SIG-M5 (cell line): ENCODE measurements at regions not wholly inside any gene's neighbourhood (a gene's known extent, or its start where the extent isn't known, plus 50 kb on each side); places are given as distances from the start of the nearest gene placed in this dataset.
"Not testable (repeated sequence)": the region's sequence is repeated elsewhere in the genome, so short reads cannot be mapped to it uniquely, and the experiment has no call there.

Source experiments
- DNase-seq: peaks from one replicate; lab custom pipeline; 2025; lab: John Stamatoyannopoulos, UW

DNA sequence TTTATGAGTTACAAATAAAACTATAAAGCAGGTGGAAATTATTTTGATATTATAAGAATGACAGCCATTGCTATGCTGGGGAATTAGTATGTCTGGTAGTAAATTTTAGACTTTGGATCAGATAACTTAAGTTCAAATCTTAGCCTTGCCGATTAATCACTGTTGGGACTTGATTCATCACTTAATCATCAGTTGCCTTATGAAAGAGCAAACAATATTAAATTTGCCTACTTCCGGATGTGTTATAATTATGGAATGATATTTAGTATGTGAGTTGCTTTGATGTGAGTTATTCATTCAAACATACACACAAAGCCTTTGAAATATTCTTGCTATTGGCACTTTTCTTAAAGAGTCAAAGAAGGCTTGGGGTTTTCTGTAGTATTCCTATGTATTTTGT is 717.7 kb downstream of the BRINP1 start:
- no peak for DNase-seq

DNA sequence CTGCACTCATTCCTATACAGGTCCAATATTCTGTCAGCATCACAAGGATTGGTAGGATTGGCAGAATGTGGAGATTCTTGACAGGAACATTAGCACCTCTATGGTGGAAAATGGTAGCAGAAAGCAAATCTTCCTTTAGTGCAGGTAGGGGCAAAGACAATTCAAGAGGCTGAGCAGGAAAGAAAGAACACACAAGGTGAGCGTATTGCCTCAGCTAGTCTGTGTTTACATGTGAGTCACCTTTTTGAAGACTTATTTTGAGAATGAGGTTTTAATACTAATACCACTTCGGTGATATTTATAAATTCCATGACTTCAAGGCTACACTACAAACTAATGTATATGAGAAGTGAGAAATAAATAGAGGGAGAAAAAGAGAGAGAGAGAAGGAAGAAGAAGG is 717.0 kb downstream of the BRINP1 start:
- DNase-seq: no peak

DNA sequence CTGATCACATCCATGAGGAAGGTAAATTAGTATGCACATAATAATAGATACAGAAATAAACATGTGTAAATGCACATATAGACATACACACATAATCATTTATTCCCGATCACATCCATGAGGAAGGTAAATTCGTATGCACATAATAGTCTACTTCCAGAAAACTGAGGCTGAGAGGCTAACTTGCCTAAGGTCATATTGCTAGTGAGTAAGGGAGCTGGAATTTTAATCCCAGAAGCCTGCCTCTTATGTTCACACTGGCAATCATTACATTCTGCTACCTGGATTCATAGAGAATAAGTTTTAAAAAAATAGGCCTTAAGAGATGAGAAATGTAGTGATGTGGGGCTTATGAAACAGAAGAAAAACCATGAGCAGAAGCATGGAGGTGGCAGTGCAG is 716.3 kb downstream of the BRINP1 start:
- no peak for DNase-seq

- DNase-seq: no peak
Observed at GRCh38 chr9:118659011-118659410, 710.2 kb downstream of the BRINP1 start.

GRCh38 chr9:118665226-118665919 is 703.9 kb downstream of the BRINP1 start:
- DNase-seq: no peak

- DNase-seq: no peak
Observed at GRCh38 chr9:118670011-118670953, 699.0 kb downstream of the BRINP1 start.

- DNase-seq: no peak
Observed at GRCh38 chr9:118674942-118675341, 694.3 kb downstream of the BRINP1 start.

DNA sequence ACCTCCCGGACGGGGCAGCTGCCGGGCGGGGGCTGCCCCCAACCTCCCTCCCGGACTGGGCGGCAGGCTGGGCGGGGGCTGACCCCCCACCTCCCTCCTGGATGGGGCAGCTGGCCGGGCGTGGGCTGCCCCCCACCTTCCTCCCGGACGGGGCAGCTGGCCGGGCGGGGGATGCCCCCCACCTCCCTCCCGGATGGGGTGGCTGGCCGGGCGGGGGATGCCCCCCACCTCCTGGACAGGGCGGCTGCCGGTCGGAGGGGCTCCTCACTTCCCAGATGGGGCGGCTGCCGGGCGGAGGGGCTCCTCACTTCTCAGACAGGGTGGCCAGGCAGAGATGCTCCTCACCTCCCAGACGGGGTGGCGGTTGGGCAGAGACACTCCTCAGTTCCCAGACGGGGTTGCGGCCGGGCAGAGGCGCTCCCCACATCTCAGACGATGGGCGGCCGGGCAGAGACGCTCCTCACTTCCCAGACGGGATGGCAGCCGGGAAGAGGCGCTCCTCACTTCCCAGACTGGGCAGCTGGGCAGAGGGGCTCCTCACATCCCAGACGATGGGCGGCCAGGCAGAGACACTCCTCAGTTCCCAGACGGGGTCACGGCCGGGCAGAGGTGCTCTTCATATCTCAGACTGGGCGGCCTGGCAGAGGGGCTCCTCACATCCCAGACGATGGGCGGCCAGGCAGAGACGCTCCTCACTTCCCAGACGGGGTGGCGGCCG is 691.1 kb downstream of the BRINP1 start:
- DNase-seq: not testable (repeated sequence)

- no peak for DNase-seq
Observed at GRCh38 chr9:118686959-118687358, 682.3 kb downstream of the BRINP1 start.

DNA sequence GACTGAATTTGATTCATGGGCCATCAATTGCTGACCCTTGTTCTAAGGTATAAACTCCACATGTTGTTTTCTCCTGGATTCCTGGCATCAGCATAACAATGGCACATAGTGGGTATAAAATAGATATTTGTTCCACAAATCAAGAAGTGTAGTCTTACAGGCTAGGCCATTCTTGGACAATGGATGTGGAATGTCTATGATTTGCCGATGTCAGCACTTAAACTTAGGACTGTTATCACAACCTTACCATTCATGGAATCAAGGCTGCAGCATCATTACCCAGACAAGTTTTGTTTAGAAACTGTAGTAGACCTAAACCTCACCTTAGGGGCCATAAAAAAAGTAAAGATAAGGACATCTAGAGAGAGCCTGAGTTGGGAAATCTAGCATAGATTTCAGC is 680.0 kb downstream of the BRINP1 start:
- no peak for DNase-seq

DNA sequence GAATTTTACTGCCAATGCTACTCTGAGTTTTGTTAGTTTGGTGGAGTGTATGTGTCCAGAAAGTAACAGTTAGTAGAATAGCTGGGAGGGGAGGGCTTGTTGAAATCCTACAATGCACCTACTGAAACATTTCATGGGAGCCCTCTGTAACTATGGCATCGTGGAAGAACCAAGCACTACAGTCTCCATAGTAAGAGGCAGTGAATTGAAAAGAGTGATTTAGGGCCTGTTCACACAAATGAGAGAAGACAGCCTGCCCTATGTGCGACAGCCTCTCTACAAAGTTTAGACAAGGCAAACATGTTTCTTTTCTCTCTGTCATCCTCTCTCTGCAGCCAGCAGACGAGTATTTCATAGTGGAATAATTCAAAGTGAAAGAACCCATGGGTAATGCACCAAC is 676.6 kb downstream of the BRINP1 start:
- no peak for DNase-seq

GRCh38 chr9:118693645-118694044 is 675.6 kb downstream of the BRINP1 start:
- DNase-seq: no peak

- not testable (repeated sequence) for DNase-seq
Observed at GRCh38 chr9:118695249-118695648, 674.0 kb downstream of the BRINP1 start.

DNA sequence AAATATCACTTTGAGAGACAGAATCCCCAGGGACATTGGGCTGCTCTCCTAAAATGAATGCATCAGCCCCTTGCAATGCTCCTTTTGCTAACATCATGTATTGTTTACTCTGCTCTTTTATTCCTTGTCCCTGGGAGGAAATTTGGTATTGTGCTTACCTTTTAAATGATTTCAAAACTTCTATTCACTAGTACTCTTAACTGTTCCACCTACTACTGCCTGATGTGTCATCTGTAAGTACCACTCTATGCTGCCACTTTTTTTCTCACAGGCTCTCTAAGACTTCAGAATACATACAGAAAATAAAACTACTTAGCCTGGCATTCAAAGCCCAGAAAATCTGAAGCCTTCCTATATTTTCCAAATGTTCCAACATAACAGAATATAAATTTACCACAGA is 667.2 kb downstream of the BRINP1 start:
- no peak for DNase-seq

- no peak for DNase-seq
Observed at GRCh38 chr9:118711843-118712242, 657.4 kb downstream of the BRINP1 start.

DNA sequence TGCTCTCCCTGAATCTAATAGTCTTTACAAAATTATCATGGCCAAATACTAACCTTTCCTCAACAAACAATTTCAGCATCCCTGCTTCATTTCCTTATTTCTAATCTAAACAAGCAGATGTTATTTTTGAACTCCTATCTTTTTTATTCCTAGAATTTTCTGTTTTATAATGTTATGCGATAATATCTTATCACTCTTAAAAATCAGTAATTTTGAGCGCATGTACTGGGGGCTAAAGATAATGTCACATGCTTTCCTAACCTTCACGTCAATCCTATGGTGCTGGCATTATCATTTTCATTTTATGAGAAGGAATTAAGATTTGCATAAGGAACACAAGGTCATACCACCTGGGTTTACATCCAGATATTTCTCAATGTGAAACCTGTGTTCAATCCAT is 648.0 kb downstream of the BRINP1 start:
- no peak for DNase-seq

DNA sequence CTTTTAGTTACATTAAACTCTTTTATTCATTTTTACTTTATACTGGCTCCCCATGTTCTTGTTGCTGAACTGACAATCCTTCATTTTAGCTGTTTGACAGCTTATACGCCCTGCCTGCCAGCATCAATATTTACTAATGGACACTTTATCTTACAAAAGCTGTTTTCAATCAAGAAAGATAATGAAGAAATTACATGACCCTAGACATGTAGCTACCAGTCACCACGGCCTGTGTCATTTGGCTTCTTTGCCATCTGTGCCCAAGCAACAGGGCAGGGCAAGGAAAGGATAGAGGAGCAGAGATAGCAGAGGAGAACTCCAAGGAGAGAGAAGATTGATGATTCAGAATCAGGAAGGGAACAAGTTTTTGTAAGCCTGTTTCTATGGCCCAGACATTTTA is 647.3 kb downstream of the BRINP1 start:
- no peak for DNase-seq

- DNase-seq: no peak
Observed at GRCh38 chr9:118729981-118730380, 639.3 kb downstream of the BRINP1 start.

- DNase-seq: no peak
Observed at GRCh38 chr9:118732998-118733397, 636.2 kb downstream of the BRINP1 start.

DNA sequence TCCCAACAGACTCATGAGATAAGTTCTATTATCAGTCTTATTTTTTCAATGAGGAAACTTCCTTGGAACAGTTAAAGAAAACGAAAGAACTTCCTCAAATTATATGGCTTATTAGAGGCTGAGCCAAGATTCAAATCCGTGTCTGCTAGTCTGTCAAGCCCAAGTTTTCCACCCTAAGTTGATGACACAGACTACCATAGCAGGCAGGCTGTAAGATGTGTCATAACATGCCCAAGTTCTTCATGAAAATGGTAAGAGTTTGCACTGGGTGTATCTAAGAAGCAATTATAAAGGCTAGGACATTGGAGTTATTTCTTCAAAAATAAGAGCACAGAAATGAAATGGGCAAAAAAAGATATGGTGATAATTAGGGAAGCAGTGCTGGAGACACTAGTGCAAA is 634.5 kb downstream of the BRINP1 start:
- DNase-seq: no peak

DNA sequence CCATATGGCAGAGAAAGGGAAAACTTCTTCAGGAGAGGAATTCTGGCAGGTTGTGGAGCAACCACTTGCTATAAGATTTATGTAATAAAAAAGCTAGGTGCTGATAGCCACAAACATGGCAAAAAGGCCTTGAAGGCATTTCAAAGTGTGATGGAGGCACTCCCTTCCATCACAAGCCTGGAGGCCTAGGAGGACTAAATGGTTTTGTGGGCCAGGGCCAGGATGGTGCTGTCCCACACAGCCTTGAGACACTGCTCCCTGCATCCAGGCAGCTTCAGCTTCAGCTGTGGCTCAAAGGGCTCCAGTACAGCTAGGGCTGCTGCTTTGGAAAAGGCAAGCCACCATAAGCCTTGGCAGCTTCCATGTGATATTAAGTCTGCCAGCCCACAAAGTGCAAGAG is 632.8 kb downstream of the BRINP1 start:
- DNase-seq: no peak

DNA sequence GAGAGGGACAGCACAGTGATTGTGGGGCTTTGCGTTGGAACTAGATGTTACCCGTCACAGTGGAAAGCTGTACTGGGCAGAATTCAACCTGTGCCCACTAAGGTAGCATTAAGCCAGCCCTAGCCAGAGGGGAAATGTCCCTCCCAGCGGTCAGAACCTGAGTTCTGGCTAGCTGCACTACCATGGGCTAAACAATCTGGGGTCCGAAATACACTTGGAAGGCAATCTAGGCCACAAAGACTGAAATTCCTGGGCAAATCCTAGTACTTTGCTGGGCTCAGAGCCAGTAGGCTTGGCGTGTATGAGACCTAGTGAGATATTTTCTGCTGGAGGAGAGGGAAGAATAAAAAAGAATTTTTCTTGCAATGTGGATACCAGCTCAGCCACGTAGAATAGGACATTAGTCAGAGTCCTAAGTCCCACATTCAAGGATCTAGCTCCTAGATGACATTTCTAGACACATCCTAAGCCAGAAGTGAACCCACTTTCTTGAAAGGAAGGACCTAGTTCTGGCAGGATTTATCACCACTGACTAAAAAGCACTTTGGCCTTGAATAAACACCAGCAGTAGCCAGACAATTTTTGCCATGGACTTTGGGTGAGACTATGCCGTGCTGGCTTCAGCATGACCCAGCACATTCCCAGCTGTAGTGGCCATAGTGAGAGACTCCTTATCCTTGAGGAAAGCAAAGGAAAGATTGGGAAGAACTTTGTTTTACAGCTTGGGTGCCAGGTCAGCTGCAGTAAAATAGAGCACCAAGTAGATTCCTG is 618.0 kb downstream of the BRINP1 start:
- no peak for DNase-seq
